Left ventricle myocardium inferior (tissue), 1 donor: ENCODE measurements at regions not wholly inside any gene's neighbourhood (a gene's known extent, or its start where the extent isn't known, plus 50 kb on each side); places are given as distances from the start of the nearest gene placed in this dataset.

Source experiments
- DNase-seq: peaks from one replicate; pipeline ENCODE4 v3.0.0-alpha.2; 2020
- H3K27ac ChIP-seq: fragments of 200-600 bp; replicated peaks from 2 replicates; pipeline ENCODE4 v1.8.0; 2021
- H3K27me3 ChIP-seq: fragments of 200-600 bp; 2 replicates; pipeline ENCODE4 v1.8.0; 2021; ENCODE audit warnings: low read depth
- H3K36me3 ChIP-seq: fragments of 200-600 bp; 2 replicates; pipeline ENCODE4 v1.8.0; 2021
- H3K4me1 ChIP-seq: fragments of 200-600 bp; 2 replicates; pipeline ENCODE4 v1.8.0; 2021
- H3K4me3 ChIP-seq: fragments of 200-600 bp; 2 replicates; pipeline ENCODE4 v1.8.0; 2021; ENCODE audit warnings: mild to moderate bottlenecking, moderate library complexity
- H3K9me3 ChIP-seq: fragments of 200-600 bp; replicated peaks from 2 replicates; pipeline ENCODE4 v1.8.0; 2021
- CTCF ChIP-seq: fragments of 200-600 bp; IDR thresholded peaks from 2 replicates; pipeline ENCODE4 v1.8.0; 2021; ENCODE audit warnings: antibody characterized with exemption, mild to moderate bottlenecking, borderline replicate concordance
- intact Hi-C: fragments of 100-400 bp; cut with micrococcal nuclease; formaldehyde crosslinking; loops from one replicate; pipeline ENCODE4 v1.11.0; 2022
- donor health status: DM: no; HTN: yes; CAD: no; lungs with severe emphysema.

- no peak overlapping the region for H3K27ac ChIP-seq
- DNase-seq, result no peak
- intact Hi-C loops, result no loop called here
- no peak overlapping the region for H3K4me3 ChIP-seq
- peaks cover 38% of the 10 kb centered on the region for H3K27me3 ChIP-seq
- no peaks in the 10 kb centered on the region for H3K4me1 ChIP-seq
- H3K9me3 ChIP-seq, result no peaks in the 10 kb centered on the region
- TF ChIP-seq CTCF, result no peak
- no peaks in the 10 kb centered on the region for H3K36me3 ChIP-seq
Measured at GRCh38 chr5:146948666-146949065, 70.1 kb upstream of the PPP2R2B start.

- Histone ChIP-seq H3K4me3 (no peak overlapping the region), H3K4me1 (no peaks in the 10 kb centered on the region), H3K9me3 (no peaks in the 10 kb centered on the region), H3K27me3 (peaks cover 51% of the 10 kb centered on the region), H3K36me3 (no peaks in the 10 kb centered on the region), H3K27ac (no peak overlapping the region)
- TF ChIP-seq CTCF, result no peak
- intact Hi-C loops, result no loop called here
- no peak for DNase-seq
Measured at GRCh38 chr5:146952168-146952567, 73.6 kb upstream of the PPP2R2B start.

- H3K27ac ChIP-seq, result no peak overlapping the region
- no peak for TF ChIP-seq CTCF
- H3K36me3 ChIP-seq, result no peaks in the 10 kb centered on the region
- H3K4me3 ChIP-seq, result no peak overlapping the region
- DNase-seq, result no peak
- H3K27me3 ChIP-seq, result peaks cover 48% of the 10 kb centered on the region
- H3K9me3 ChIP-seq, result no peaks in the 10 kb centered on the region
- intact Hi-C loops, result no loop called here
- H3K4me1 ChIP-seq, result no peaks in the 10 kb centered on the region
Measured at GRCh38 chr5:146956217-146956616, 77.7 kb upstream of the PPP2R2B start.

GRCh38 chr5:146959360-146959759 is 80.8 kb upstream of the PPP2R2B start:
- no peak overlapping the region for H3K27ac ChIP-seq
- H3K9me3 ChIP-seq, result no peaks in the 10 kb centered on the region
- H3K4me1 ChIP-seq, result no peaks in the 10 kb centered on the region
- no peaks in the 10 kb centered on the region for H3K36me3 ChIP-seq
- no peak overlapping the region for H3K4me3 ChIP-seq
- TF ChIP-seq CTCF, result no peak
- intact Hi-C loops, result no loop called here
- no peak for DNase-seq
- peaks cover 35% of the 10 kb centered on the region for H3K27me3 ChIP-seq

- Histone ChIP-seq H3K9me3 (no peaks in the 10 kb centered on the region), H3K36me3 (no peaks in the 10 kb centered on the region), H3K27ac (no peak overlapping the region), H3K4me1 (peaks cover 4% of the 10 kb centered on the region), H3K27me3 (peaks cover 7% of the 10 kb centered on the region), H3K4me3 (no peak overlapping the region)
- no peak for TF ChIP-seq CTCF
- intact Hi-C loops, result no loop called here
- no peak for DNase-seq
Measured at GRCh38 chr5:146962801-146963355, 84.3 kb upstream of the PPP2R2B start.
